ENCODE measurements at regions not wholly inside any gene's neighbourhood (a gene's known extent, or its start where the extent isn't known, plus 50 kb on each side); places are given as distances from the start of the nearest gene placed in this dataset.

DNA sequence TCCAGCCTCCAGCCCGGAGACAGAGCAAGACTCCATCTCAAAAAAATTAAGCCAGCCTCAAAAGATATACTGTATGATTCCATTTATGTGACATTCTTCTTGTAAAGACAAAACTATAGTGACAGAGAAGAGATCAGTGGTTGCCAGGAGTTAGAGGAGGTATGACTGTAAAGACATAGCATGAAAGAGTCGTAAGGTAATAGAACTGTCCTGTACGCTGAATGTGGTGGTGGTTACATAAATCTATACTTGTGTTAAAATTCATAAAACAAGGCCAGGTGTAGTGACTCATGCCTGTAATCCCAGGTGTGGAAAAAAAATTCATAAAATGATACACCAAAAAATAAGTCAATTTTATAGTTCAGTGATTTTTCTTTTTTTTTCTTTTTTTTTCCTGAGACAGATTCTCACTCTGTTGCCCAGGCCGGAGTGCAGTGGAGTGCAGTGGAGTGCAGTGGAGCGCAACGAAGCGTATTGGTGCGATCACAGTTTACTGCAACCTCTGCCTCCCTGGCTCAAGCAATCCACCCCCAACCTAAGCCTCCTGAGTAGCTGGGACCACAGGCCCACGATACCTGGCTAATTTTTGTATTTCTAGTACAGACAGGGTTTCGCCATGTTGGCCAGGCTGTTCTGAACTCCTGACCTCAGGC lies 84.9 kb upstream of the CXADR start:
- intact Hi-C loops (cut with DNase I), result loop anchor here in 1 of 2 donors (10.0 kb wide), 1 partner anchor 57 kb away; no protein-coding TSS in a partner anchor
- no peak for DNase-seq (ENCODE audit: low spot score)

DNA sequence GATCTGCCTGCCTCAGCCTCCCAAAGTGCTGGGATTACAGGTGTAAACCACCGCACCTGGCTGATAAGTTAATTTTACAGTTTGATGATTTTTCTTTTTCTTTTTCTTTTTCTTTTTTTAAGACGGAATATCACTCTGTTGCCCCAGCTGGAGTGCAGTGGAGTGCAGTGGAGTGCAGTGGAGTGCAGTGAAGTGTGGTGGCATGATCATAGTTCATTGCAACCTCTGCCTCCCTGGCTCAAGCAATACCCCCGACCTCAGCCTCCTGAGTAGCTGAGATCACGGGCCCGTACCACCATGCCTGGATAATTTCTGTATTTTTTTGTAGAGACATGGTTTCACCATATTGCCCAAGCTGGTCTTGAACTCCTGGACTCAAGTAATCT lies 84.4 kb upstream of the CXADR start:
- intact Hi-C loops (cut with DNase I), result loop anchor here in 1 of 2 donors (10.0 kb wide), 1 partner anchor 56 kb away; no protein-coding TSS in a partner anchor

DNA sequence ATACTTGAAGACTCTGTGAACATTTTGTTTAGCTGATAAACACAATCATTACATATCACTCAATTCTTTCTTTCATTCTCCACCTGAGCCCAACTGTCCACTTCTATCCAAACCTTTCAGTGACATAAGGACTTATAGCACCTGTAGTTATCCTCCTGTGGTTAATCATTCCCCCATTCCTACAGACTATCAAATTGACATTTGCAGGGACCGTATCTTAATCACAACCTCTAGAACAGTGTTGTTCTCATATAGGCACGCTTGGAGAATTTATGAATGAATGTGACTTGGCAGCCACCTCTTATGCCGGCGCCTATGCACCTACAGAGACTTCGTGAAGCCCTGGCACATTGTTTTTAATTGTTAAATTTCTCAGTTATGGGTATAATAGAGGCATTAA lies 83.9 kb upstream of the CXADR start:
- intact Hi-C loops (cut with DNase I), result loop anchor here in 1 of 2 donors (10.0 kb wide), 1 partner anchor 56 kb away; no protein-coding TSS in a partner anchor
- DNase-seq (ENCODE audit: low spot score), result no peak

More for the DNA sequence above, 84.4 kb upstream of the CXADR start:
- no peak for DNase-seq (ENCODE audit: low spot score)

DNA sequence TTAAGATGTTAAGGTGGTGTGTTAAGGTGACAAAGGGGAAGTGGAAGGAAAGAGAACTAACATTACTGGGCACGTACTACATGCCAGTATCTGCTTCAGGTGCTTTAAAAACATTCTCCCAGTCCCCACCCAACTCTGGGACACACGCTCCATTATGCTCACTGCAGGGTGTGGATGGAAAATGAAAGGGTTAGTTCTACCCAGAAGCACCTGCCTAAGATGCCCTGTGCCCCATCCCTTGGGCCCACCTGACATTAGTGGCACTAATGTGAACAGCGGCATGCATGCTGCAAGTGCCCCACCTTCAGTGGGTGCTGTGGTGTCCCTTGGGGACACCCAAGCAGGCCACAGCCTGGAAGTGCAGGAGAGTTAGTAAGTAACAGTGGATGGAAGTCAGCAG lies 82.9 kb upstream of the CXADR start:
- intact Hi-C loops (cut with DNase I), result loop anchor here in 1 of 2 donors (10.0 kb wide), 1 partner anchor 55 kb away; no protein-coding TSS in a partner anchor
- no peak for DNase-seq (ENCODE audit: low spot score)

DNA sequence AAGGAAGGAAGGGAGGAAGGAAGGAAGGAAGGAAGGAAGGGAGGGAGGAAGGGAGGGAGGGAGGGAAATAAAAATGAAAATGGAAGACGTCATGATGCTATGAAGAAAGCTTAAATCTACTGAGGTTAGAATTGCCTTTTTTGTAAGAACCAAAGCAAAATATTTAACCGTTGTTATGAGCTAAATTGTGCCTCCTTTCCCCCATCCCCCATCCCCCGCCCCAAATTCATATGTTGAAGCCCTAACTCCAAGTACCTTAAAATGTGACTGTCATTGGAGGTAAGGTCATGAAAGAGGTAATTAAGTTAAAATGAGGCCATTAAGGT lies 80.1 kb upstream of the CXADR start:
- DNase-seq (ENCODE audit: low spot score), result no peak
- intact Hi-C loops (cut with DNase I), result no loop called here

DNA sequence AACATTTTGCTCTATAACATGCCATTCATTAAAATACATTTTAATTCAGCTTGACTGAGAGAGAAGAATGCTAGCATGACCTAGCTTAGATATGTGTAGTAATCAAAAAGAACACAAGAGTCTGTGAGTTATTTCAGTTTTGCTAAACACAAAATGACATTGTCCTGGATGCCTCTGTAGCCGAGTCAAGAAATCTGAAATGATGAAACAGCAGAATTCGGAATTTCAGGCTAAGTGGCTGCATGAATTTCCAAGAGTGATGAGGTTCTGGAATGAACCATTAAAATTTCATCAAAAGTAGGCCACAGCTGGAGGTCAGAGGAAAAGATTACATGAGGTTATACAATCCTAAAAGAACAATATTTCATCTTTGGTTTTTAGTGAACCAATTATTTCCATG lies 79.1 kb upstream of the CXADR start:
- DNase-seq (ENCODE audit: low spot score), result no peak
- intact Hi-C loops (cut with DNase I), result no loop called here

DNA sequence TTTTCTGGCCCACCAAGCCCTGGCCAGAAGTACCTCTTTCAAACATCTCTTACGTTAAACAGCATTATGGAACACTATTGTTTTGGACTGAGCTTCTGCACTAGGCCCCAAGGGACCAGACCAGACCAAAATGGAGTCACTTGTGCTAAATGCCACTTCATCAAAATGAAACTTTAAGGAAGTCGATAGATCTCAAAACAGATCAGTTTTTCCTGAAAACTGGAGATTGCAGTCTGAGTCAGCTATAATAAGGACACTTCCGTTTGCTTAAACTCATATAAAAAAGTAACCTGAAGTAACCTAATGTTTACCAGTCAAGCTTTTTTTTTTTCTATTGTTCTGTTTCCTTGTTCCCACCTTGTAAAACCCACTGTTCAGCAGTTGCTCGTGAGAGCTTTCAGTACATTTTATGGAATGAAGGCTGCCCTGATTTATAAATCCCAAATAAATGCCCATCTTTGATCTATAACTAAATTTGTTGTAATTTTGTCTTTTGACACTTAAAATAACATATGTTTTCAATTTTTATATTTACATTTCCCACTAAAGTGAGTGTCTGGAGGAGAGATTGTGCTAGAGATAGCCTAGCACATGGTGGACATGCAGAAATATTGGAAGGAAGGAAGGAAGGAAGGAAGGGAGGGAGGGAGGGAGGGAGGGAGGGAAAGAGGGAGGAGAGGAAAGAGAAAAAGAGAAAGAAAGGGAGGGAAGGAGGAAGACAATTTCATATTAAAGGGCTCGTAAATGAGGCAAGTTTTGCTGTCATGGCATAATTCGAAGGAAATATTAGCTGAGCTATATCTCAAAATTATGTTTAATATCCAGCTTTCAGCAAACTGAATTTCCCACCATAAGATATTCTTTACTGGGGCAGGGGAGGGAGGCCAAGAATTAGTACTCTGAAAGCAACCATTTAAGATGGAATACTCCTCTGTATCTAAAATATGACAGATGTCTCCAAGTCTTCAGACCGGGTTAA lies 77.0 kb upstream of the CXADR start:
- no peak for DNase-seq (ENCODE audit: low spot score)
- intact Hi-C loops (cut with DNase I), result no loop called here

DNA sequence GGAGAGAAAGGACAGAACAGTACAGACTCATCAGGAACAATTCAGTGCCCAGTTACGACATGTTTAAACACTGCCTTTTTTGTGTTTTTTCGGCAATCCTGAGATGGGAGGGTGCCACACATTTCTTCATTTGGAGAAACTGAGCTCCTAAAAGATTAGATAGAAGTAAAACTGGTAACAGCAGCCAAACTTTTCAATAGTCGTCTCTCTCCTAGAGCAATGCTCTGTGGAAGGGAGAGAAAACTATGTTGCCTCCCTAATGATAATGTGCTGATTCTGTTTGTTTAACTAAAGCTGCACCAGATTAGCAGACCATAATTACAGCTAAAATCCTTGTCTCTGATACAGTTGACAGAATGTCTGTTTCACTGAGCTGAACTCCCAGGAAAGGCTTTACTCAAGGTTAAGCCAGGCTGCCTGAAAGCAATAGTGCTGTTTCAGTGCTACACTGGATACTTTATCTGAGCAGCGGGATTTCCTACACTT lies 76.2 kb upstream of the CXADR start:
- DNase-seq (ENCODE audit: low spot score), result no peak
- intact Hi-C loops (cut with DNase I), result no loop called here

DNA sequence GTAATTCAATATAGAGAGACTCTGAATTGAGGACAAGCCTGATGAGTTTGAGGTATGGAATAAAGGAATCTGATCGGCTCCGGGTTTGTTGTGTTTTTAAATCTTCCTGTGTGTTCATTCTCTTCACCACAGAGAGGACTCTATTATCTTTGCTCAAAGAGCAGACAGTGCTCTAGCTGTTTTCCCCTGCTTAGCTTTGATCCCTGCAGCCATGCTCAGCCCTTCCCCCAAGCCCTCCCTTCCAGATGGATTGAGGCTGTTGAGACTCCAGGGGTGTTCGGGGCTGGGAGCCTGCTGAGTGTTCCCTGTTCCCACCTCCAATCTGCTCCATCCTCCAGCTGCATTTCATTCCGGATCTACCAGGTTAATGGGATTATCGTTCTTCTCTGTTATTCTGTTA lies 74.2 kb upstream of the CXADR start:
- no peak for DNase-seq (ENCODE audit: low spot score)
- intact Hi-C loops (cut with DNase I), result no loop called here

DNA sequence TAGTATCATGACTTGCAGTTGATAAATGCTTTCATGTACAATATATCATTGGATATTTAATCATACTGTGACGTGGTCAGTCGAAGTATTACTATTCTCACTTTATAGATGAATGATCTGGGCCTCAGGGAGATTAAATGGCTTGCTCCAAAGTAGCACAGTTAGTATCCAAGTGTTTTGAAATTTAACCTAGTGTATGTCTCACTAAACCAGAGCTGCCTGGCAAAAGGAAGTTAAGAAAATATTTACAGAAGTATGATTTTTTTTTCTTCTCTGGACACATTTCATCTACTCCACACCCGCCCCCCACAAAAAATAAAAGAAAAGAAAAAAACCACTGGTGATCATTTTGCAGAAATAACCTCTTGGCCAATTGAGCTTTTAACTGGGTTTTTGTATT lies 71.9 kb upstream of the CXADR start:
- DNase-seq (ENCODE audit: low spot score), result no peak
- intact Hi-C loops (cut with DNase I), result no loop called here

DNA sequence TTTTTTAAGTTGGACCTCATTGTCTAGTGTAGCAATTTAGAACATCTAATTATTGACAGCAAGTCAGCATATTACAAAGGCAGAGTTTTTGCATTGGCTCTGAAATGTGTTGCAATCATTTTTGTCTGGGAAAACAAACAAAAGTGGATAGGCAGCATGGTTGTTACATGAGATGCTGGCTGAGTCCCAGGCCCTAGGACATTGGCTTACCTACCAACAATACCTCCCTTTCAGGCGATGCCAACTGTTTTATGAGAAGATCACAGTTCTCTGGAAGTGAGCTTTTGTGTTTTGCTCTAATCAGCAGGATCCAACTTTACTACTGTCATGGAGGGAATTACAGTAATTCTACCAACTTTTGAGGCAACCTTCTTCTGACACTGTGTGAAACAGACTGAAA lies 71.5 kb upstream of the CXADR start:
- intact Hi-C loops (cut with DNase I), result no loop called here
- DNase-seq (ENCODE audit: low spot score), result no peak

DNA sequence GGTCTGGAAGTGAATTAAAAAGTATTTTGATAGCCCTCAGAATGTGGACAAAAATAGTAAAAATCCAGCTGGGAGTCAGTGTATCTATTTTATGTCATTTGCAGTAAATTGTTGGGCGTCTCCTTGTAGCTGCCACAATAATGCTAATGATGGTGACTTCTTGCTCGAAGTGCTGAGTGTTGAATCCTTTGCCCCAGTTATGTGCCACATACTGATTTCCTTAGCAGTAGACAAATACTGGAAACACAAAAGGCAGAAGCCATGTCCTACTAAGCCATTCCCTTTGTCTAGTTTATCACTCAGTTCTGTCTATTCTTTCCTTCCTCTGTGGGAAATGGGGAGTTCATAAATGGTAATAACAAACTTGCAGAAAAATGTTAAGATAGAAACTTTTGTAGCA lies 70.7 kb upstream of the CXADR start:
- intact Hi-C loops (cut with DNase I), result no loop called here
- DNase-seq (ENCODE audit: low spot score), result no peak

DNA sequence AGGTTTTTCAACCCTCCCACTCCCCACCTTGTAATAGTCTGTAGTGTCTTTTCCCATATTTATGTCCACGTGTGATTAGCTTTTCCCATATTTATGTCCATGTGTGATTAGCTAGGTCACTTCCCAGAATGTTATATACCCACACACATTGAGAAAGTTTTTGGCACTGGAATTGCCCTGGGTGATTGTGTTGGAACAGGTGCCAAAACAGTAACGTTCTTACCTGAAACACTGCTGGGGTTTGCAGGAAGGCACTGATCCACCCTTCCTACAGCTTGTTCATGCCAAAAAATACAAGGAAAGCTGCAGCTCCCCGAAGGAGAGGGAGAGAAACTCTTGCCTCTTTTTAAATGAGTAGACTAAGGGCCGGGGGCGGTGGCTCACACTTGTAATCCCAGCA lies 68.0 kb upstream of the CXADR start:
- intact Hi-C loops (cut with DNase I), result no loop called here
- no peak for DNase-seq (ENCODE audit: low spot score)

DNA sequence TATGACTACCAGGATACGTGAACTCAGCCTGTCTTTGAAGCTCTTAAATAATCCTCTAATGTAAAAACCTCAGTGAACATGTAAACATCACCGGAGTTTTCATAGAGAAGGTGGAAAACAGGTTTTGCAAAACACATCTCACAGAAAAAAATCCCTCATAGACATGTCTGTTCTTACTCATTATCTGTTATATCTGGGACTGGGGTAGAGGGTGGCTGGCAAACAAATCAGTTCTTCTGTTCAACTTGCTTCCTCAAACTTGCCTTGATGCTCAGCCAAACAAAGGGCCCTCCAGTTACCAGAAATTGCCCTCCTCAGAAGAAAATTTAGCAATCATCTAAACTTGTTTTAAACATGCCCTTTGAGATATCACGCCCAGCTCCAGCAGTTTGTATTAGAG lies 66.1 kb upstream of the CXADR start:
- intact Hi-C loops (cut with DNase I), result no loop called here
- no peak for DNase-seq (ENCODE audit: low spot score)

DNA sequence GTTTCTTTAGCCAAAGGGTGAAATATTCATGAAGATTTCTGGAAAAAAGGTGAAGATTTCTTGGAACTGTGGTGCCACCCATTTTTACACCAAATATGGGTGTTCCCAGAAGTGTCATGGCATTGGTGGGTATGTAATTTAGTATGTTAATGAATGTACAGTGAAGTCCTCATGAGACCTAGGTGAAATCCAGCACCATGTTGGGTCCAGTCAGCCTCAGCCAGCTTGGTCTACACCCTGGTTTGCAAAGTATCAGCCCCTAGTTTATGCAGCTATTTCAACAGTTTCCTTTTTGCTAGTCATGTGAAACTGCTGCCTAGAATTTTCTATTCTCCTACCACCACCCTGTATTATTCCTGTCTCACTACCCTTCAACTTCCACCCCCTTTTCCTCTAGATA lies 63.1 kb upstream of the CXADR start:
- intact Hi-C loops (cut with DNase I), result no loop called here
- DNase-seq (ENCODE audit: low spot score), result no peak

DNA sequence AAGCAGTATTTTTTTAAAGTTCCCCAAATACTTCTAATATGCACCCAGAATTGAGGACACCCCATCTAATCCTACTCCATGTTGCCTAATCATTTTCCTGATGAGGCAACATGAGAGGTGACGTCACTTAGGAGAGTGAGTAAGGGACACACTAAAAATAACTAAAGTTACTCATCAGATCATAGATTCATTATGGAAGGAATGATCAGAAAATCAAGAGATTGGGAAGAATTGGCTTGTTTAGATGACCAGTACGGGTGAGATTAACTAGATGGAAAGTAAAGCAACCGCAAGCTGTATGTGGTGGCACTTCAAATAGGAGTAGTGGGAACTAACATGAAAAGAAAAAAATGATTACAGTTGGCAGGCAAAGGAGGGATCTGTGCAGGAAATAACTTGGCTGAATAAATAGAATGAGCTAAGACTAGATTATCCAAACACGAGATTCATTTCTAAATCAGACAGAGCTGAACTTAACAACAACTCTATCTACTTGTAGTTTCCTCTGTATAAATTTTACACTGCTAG lies 61.4 kb upstream of the CXADR start:
- intact Hi-C loops (cut with DNase I), result no loop called here
- DNase-seq (ENCODE audit: low spot score), result no peak

DNA sequence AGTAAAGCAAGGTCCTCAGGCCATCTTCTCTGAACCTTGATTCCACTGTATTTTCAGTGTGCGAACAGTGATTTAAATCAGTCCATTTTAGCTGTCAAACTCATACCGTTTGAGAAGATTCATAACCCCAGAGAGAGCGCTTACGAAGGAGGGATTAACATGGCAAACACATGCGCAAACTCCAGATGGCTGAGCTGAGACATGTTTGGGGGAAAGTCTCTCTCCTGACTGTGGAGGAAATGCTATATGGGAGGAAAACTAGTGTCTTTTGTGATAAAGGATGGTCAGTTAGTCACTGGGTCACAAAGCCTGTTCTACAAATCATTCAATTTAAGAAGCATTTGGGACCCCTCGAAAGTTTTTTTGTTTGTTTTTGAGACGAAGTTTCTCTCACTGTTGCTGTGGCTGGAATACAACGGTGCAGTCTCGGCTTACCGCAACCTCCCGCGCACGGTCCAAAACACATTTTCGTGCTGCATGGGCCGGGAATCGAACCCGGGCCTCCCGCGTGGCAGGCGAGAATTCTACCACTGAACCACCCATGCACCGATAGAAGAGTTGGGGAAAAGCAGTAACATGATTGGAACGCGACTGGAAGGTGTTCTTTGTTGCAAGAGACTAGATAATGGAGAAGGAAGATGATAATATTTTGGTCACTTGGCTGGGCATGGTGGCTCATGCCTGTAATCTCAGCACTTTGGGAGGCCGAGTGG lies 58.4 kb upstream of the CXADR start:
- intact Hi-C loops (cut with DNase I), result no loop called here
- DNase-seq (ENCODE audit: low spot score), result no peak

DNA sequence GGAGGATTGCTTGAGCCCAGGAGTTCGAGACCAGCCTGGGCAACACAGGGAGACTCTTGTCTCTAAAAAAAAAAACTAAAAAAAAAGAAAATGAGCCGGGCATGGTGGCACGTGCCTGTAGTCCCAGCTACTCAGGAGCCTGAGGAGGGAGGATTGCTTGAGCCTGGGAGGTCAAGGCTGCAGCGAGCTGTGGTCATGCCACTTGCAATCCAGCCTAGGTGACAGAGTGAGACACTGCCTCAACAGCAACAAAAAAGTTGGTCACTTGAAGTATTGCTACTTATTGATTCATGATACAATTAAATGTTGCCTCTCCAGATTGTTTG lies 57.9 kb upstream of the CXADR start:
- DNase-seq (ENCODE audit: low spot score), result no peak
- intact Hi-C loops (cut with DNase I), result no loop called here

DNA sequence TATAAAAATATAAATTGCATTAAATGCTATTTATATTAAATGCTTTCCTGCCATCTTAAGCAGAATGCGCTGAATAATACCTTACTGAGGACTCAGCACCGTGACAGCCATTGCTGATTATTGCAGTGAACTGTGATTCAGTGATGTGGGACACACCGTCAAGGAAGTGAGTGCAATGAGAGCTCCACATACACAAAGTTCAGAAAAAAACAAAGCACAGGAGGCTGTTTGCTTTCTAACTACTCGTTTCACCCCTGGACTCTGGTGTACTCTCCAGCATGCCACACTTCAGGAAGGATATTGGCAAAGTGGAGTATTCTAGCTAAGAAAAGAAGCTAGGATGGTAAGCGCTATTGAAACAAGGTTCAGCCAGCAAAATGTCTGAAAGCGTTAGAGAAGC lies 57.4 kb upstream of the CXADR start:
- intact Hi-C loops (cut with DNase I), result no loop called here
- no peak for DNase-seq (ENCODE audit: low spot score)

DNA sequence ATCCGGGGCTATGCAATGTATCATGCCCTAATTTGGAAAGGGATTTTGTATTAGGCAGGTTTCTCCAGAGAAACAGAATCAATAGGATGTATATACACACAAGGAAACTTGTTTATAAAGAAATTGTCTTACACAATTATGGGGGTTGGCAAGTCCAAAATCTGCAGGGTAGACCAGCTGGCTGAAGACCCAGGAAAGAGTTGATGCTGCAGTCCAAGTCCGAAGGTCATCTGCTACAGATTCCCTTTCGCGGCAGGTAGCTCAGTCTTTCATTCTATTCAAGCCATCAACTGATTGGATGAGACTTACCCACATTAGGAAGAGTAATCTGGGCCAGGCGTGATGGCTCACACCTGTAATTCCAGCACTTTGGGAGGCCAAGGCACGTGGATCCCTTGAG lies 54.6 kb upstream of the CXADR start:
- intact Hi-C loops (cut with DNase I), result no loop called here
- no peak for DNase-seq (ENCODE audit: low spot score)

All from posterior vena cava (tissue), 2 donors.